ENCODE measurements at regions not wholly inside any gene's neighbourhood (a gene's known extent, or its start where the extent isn't known, plus 50 kb on each side); places are given as distances from the start of the nearest gene placed in this dataset.

DNA sequence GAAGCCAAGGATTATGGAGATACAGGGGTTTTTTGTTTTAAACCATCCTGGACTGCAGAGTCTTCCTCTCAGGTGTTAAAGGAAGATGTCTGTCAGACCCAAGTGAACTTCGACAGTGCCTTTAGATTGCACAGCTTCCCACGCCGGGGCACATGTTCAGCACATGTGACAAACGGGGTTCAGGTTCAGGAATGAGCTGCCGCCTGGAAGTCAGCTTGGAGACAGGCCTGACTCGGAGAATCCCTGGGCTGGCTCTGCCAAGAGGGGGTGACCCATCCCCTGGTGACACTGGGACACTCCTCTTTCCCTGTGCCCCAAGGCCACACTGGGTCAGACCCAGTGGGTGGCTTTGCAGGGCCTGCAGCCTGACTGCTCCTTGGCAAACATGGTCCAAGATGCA lies 359.3 kb upstream of the SALL3 start:
- TF ChIP-seq CTCF (IDR thresholded peaks at IDR 0.05; ENCODE audit: low read depth, low read length) (no peak), EZH2phosphoT487 (IDR thresholded peaks at IDR 0.05; ENCODE audit: low read depth) (no peak)
